Activated T-cell treated with anti-CD3 and anti-CD28 coated beads, Interleukin-2, amount 50 U/mL, for 24 hours (primary cell): ENCODE measurements at regions not wholly inside any gene's neighbourhood (a gene's known extent, or its start where the extent isn't known, plus 50 kb on each side); places are given as distances from the start of the nearest gene placed in this dataset.

Experiments used
- DNase-seq: peaks from one replicate; pipeline ENCODE4 v3.0.0-alpha.2; 2020
- H3K27ac Mint-ChIP-seq: 2 replicates; pipeline ENCODE4 v1.8.0; 2020; ENCODE audit warnings: mild to moderate bottlenecking, mixed read lengths
- H3K27me3 Mint-ChIP-seq: 2 replicates; pipeline ENCODE4 v1.8.0; 2020; ENCODE audit warnings: mixed read lengths
- H3K36me3 Mint-ChIP-seq: 2 replicates; pipeline ENCODE4 v1.8.0; 2020; ENCODE audit warnings: low read depth, mixed read lengths
- H3K4me1 Mint-ChIP-seq: 2 replicates; pipeline ENCODE4 v1.8.0; 2020; ENCODE audit warnings: low read depth, mixed read lengths
- H3K4me3 Mint-ChIP-seq: 2 replicates; pipeline ENCODE4 v1.8.0; 2020; ENCODE audit warnings: mild to moderate bottlenecking, moderate library complexity, mixed read lengths
- H3K9me3 Mint-ChIP-seq: 2 replicates; pipeline ENCODE4 v1.8.0; 2020; ENCODE audit warnings: mixed read lengths

DNA sequence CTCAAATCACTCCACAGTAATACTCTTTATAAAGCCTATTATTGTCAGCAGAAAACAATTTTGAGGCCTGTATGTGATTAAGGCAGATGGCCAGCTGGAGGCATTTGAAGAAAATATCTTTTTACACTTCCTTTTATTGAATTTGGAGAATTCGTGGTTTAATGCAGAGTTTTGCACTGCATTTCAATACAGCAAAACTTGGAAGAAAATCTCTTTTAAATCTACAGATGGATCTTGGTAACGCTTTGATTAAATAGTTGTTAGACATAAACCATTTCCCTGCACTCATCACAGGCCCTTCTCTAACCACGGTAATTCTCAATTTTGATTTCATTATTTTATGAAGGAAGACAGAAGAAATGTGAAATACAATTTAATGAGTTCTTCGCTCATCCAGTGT is 185.7 kb downstream of the RFC3 start:
- no peak overlapping the region for H3K4me3 Mint-ChIP-seq
- no peaks in the 10 kb centered on the region for H3K4me1 Mint-ChIP-seq
- H3K27me3 Mint-ChIP-seq = no peaks in the 10 kb centered on the region
- H3K27ac Mint-ChIP-seq = no peak overlapping the region
- no peaks in the 10 kb centered on the region for H3K9me3 Mint-ChIP-seq
- no peak for DNase-seq
- H3K36me3 Mint-ChIP-seq = no peaks in the 10 kb centered on the region

- Mint-ChIP-seq H3K9me3 (no peaks in the 10 kb centered on the region), H3K4me3 (no peak overlapping the region), H3K27me3 (no peaks in the 10 kb centered on the region), H3K4me1 (no peaks in the 10 kb centered on the region), H3K27ac (no peak overlapping the region), H3K36me3 (no peaks in the 10 kb centered on the region)
- no peak for DNase-seq
Observed at GRCh38 chr13:34004676-34005075, 186.7 kb downstream of the RFC3 start.

DNA sequence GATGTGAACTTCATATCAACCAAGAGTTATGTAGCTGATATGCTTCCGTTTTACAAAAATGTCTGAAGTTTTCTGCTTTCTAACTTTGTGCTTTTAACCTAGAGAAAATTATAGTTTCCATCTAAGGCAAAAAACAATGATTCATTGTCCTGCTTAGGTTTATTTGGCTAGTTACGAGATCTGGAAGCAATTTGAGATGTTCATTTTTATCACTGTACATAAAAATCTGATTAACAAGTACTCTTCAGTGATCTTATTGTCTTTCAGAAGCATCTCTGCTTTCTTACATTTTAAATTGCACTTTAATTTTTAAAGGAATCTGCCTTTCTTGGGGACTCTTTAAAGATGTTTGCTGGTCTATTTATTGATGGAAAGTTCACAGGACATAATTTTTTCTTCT is 188.1 kb downstream of the RFC3 start:
- H3K27ac Mint-ChIP-seq = no peak overlapping the region
- no peaks in the 10 kb centered on the region for H3K36me3 Mint-ChIP-seq
- no peaks in the 10 kb centered on the region for H3K9me3 Mint-ChIP-seq
- no peak overlapping the region for H3K4me3 Mint-ChIP-seq
- H3K27me3 Mint-ChIP-seq = no peaks in the 10 kb centered on the region
- no peaks in the 10 kb centered on the region for H3K4me1 Mint-ChIP-seq
- no peak for DNase-seq

- H3K27me3 Mint-ChIP-seq = no peaks in the 10 kb centered on the region
- no peaks in the 10 kb centered on the region for H3K36me3 Mint-ChIP-seq
- no peak overlapping the region for H3K27ac Mint-ChIP-seq
- no peaks in the 10 kb centered on the region for H3K9me3 Mint-ChIP-seq
- no peak overlapping the region for H3K4me3 Mint-ChIP-seq
- DNase-seq = no peak
- H3K4me1 Mint-ChIP-seq = no peaks in the 10 kb centered on the region
Observed at GRCh38 chr13:34011552-34012085, 193.7 kb downstream of the RFC3 start.

DNA sequence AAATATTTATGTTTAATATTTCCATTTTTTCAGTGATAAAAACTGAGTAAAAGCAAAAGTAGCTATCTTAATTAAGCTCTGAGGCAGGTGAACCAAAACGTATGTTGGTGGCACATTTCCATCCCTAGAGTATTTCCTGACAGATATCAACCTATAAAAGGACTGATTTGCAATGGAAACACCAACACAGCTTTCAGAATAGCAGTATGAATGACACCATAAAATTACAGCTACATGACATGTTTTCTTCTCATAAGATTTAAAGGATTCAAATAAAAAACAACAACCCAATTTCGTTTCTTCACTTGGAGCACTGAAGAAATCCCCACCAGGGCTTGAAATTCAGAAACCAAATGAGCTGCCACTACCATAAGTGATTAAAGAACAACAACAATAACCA is 194.4 kb downstream of the RFC3 start:
- Mint-ChIP-seq H3K27me3 (no peaks in the 10 kb centered on the region), H3K36me3 (no peaks in the 10 kb centered on the region), H3K4me1 (no peaks in the 10 kb centered on the region), H3K4me3 (no peak overlapping the region), H3K9me3 (no peaks in the 10 kb centered on the region), H3K27ac (no peak overlapping the region)
- no peak for DNase-seq

- H3K9me3 Mint-ChIP-seq = no peaks in the 10 kb centered on the region
- H3K4me3 Mint-ChIP-seq = no peak overlapping the region
- no peaks in the 10 kb centered on the region for H3K27me3 Mint-ChIP-seq
- H3K4me1 Mint-ChIP-seq = no peaks in the 10 kb centered on the region
- DNase-seq = no peak
- H3K27ac Mint-ChIP-seq = no peak overlapping the region
- no peaks in the 10 kb centered on the region for H3K36me3 Mint-ChIP-seq
Observed at GRCh38 chr13:34013061-34013460, 195.1 kb downstream of the RFC3 start.

- Mint-ChIP-seq H3K4me1 (no peaks in the 10 kb centered on the region), H3K9me3 (peaks cover 12% of the 10 kb centered on the region), H3K27ac (no peak overlapping the region), H3K4me3 (no peak overlapping the region), H3K36me3 (no peaks in the 10 kb centered on the region), H3K27me3 (no peaks in the 10 kb centered on the region)
- DNase-seq = no peak
Observed at GRCh38 chr13:34017231-34017630, 199.3 kb downstream of the RFC3 start.

GRCh38 chr13:34019870-34020269 is 201.9 kb downstream of the RFC3 start:
- Mint-ChIP-seq H3K27ac (no peak overlapping the region), H3K4me1 (no peaks in the 10 kb centered on the region), H3K9me3 (peaks cover 12% of the 10 kb centered on the region), H3K27me3 (no peaks in the 10 kb centered on the region), H3K4me3 (no peak overlapping the region), H3K36me3 (no peaks in the 10 kb centered on the region)
- no peak for DNase-seq

DNA sequence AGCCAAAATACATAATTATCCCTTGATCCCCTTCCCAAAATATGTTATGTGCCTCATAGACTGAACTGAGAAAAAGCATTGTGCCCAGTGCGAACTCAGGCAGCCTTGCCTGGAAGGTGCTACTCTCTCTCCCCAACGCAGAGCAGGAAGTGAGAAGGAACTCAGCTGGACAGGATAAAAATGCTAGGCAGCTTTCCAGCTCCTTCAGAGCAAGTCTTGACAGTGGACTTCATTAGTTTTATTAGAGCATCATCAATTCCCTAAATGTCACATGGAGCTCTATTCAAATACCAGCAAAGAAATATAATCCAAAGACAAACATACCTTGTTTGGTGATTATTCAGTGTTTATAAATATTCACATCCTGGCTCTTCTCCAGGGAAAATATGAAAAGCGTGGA is 202.4 kb downstream of the RFC3 start:
- Mint-ChIP-seq H3K9me3 (peaks cover 12% of the 10 kb centered on the region), H3K36me3 (no peaks in the 10 kb centered on the region), H3K27ac (no peak overlapping the region), H3K27me3 (no peaks in the 10 kb centered on the region), H3K4me3 (no peak overlapping the region), H3K4me1 (no peaks in the 10 kb centered on the region)
- DNase-seq = no peak

DNA sequence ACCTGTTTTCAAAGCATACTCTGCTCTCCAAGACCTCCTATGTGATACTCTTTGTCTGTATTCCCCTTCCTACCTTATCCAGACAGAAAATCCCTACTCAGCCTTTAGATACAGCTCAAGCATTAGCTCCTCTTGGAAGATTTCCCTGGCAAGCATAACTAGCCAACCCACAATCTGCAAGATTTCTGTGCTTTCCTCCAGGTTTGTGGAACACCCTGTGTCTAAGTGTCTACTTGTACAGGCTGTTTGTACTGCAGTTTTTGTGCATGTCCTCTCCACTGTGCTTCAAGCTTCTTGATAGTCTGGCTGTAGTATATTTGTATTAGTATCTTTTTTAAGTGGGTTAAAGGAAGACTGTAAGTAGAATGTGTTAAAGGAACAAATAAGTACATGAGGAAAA is 203.7 kb downstream of the RFC3 start:
- no peaks in the 10 kb centered on the region for H3K4me1 Mint-ChIP-seq
- DNase-seq = no peak
- H3K27me3 Mint-ChIP-seq = no peaks in the 10 kb centered on the region
- no peak overlapping the region for H3K27ac Mint-ChIP-seq
- peaks cover 12% of the 10 kb centered on the region for H3K9me3 Mint-ChIP-seq
- H3K4me3 Mint-ChIP-seq = no peak overlapping the region
- no peaks in the 10 kb centered on the region for H3K36me3 Mint-ChIP-seq

- H3K27ac Mint-ChIP-seq = no peak overlapping the region
- H3K27me3 Mint-ChIP-seq = no peaks in the 10 kb centered on the region
- H3K36me3 Mint-ChIP-seq = no peaks in the 10 kb centered on the region
- H3K4me1 Mint-ChIP-seq = no peaks in the 10 kb centered on the region
- peaks cover 7% of the 10 kb centered on the region for H3K9me3 Mint-ChIP-seq
- DNase-seq = no peak
- no peak overlapping the region for H3K4me3 Mint-ChIP-seq
Observed at GRCh38 chr13:34025746-34026145, 207.8 kb downstream of the RFC3 start.

- no peak overlapping the region for H3K4me3 Mint-ChIP-seq
- H3K27ac Mint-ChIP-seq = no peak overlapping the region
- no peak for DNase-seq
- no peaks in the 10 kb centered on the region for H3K36me3 Mint-ChIP-seq
- peaks cover 6% of the 10 kb centered on the region for H3K9me3 Mint-ChIP-seq
- H3K27me3 Mint-ChIP-seq = no peaks in the 10 kb centered on the region
- no peaks in the 10 kb centered on the region for H3K4me1 Mint-ChIP-seq
Observed at GRCh38 chr13:34026308-34026707, 208.4 kb downstream of the RFC3 start.

DNA sequence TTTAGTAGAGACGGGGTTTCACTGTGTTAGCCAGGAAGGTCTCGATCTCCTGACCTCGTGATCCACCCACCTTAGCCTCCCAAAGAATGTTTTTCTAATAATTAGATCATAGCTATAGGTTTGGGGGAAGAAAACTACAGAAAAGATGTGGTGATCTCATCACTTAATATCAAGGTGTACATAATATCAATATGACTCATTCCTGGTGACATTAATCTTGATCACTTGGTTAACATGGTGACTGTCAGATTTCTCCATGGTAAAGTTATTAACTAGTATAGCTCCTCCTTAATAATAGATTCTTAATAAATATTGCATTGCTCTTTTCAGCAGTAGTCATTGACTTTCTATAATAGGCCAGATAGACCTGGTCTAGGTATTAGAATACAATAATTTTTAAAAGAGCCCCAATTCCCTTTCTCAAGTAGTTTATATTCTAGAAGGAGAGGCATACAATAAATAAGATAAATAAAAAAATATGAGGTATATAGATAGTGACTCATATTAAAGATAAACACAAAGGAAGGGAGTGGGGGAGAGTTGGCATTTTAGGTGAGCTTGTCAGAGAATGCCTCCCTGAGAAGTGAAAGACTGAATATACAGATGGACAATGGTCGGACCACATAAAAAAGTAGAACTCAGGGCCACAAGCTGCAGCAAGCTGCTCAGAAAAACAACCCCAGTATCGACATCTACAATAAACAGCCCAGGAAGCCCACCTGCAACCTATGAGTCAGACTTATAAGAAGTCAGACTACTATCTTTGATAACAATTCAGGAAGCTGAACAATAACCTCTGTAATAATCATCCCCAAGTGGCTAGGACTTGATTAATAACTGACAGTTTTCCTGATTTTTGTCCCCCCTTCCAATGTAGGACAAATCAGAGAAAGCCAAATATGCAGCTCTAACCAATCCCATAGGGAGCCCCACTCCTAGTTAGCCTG is 210.8 kb downstream of the RFC3 start:
- DNase-seq = no peak
- no peak overlapping the region for H3K27ac Mint-ChIP-seq
- H3K27me3 Mint-ChIP-seq = no peaks in the 10 kb centered on the region
- no peak overlapping the region for H3K4me3 Mint-ChIP-seq
- H3K36me3 Mint-ChIP-seq = no peaks in the 10 kb centered on the region
- H3K9me3 Mint-ChIP-seq = no peaks in the 10 kb centered on the region
- no peaks in the 10 kb centered on the region for H3K4me1 Mint-ChIP-seq

GRCh38 chr13:34030782-34031181 is 212.8 kb downstream of the RFC3 start:
- no peak overlapping the region for H3K4me3 Mint-ChIP-seq
- no peaks in the 10 kb centered on the region for H3K27me3 Mint-ChIP-seq
- no peak overlapping the region for H3K27ac Mint-ChIP-seq
- no peaks in the 10 kb centered on the region for H3K4me1 Mint-ChIP-seq
- no peak for DNase-seq
- no peaks in the 10 kb centered on the region for H3K9me3 Mint-ChIP-seq
- H3K36me3 Mint-ChIP-seq = no peaks in the 10 kb centered on the region

- Mint-ChIP-seq H3K9me3 (no peaks in the 10 kb centered on the region), H3K36me3 (no peaks in the 10 kb centered on the region), H3K4me3 (no peak overlapping the region), H3K27ac (no peak overlapping the region), H3K27me3 (no peaks in the 10 kb centered on the region), H3K4me1 (no peaks in the 10 kb centered on the region)
- DNase-seq = no peak
Observed at GRCh38 chr13:34031610-34032009, 213.7 kb downstream of the RFC3 start.
